ENCODE measurements at regions not wholly inside any gene's neighbourhood (a gene's known extent, or its start where the extent isn't known, plus 50 kb on each side); places are given as distances from the start of the nearest gene placed in this dataset.
A peak's percentile ranks its signal among the peaks of the same experiment; 100 is the strongest.

DNA sequence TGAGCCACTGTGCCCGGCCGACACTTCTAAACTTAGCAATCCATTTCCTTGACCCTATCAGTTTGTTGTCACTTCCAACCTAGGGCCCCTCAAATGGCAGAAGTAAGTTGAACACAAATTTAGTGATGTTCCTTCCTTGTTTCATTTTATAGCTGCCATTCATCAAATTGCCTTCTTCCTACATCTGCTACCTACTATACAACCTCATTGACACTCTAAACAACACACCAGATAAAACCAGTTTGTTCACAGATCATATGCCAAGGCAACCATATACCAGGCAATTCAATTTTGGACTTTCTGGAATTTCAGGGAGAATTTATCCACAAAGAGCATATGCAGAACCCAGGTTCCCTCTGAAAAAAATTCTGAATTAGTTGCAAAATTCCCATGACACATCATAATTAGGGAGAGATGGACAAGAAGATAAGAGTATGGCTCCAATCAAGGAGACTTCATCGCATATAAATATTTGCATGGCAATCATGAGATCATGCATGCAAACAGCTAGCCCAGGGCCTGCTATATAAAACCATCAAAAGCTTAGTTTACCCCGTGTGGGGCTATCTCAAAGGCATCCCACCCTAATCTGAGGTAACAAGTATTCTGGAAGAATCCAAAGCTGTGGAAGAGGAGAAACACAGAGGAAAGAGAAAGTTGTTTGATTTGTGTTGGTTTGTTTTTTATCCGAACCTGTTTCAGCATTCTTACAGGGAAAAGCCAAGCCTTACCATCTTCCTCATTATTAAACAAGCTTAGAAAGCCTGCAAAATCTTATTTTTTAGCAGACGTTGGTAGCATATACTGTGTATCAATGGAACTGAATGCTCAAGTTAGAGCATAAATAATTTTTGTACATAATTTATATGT lies 132.8 kb upstream of the TNFAIP3 start:
- Mint-ChIP-seq H3K27me3 (peaks cover 0 to 3% of the 10 kb centered on the region in 2 donors), H3K36me3 (ENCODE audit: insufficient read depth) (no peaks in the 10 kb centered on the region), H3K27ac (no peak overlapping the region), H3K4me3 (no peak overlapping the region), H3K4me1 (ENCODE audit: low read depth in 2 of 2) (peaks cover 8 to 10% of the 10 kb centered on the region in 2 donors), H3K9me3 (no peaks in the 10 kb centered on the region)
- ATAC-seq (replicated peaks) (no peak), DNase-seq (no peak)

- H3K27me3 Mint-ChIP-seq, result peaks cover 0 to 9% of the 10 kb centered on the region in 2 donors
- ATAC-seq (replicated peaks) (no peak), DNase-seq (no peak)
- H3K36me3 Mint-ChIP-seq (ENCODE audit: insufficient read depth), result no peaks in the 10 kb centered on the region
- no peaks in the 10 kb centered on the region for H3K9me3 Mint-ChIP-seq
- H3K4me3 Mint-ChIP-seq, result no peak overlapping the region
- no peak overlapping the region for H3K27ac Mint-ChIP-seq
- H3K4me1 Mint-ChIP-seq (ENCODE audit: low read depth in 2 of 2), result peaks cover 8 to 10% of the 10 kb centered on the region in 2 donors
Observed at GRCh38 chr6:137734875-137735182, 132.2 kb upstream of the TNFAIP3 start.

- DNase-seq (no peak), ATAC-seq (replicated peaks) (peak; percentile 83)
- H3K27me3 Mint-ChIP-seq, result peaks cover 0 to 22% of the 10 kb centered on the region in 2 donors
- H3K4me3 Mint-ChIP-seq, result peak overlapping the region in 1 of 2 donors; percentile 6
- peak overlapping the region; percentile 30 to 40 for H3K27ac Mint-ChIP-seq
- no peaks in the 10 kb centered on the region for H3K36me3 Mint-ChIP-seq (ENCODE audit: insufficient read depth)
- peaks cover 8 to 10% of the 10 kb centered on the region in 2 donors for H3K4me1 Mint-ChIP-seq (ENCODE audit: low read depth in 2 of 2)
- no peaks in the 10 kb centered on the region for H3K9me3 Mint-ChIP-seq
Observed at GRCh38 chr6:137736048-137736818, 130.8 kb upstream of the TNFAIP3 start.

- H3K4me3 Mint-ChIP-seq, result peak overlapping the region in 1 of 2 donors; percentile 6
Observed at GRCh38 chr6:137736911-137737310, 130.1 kb upstream of the TNFAIP3 start.

GRCh38 chr6:137737836-137738596 lies 129.0 kb upstream of the TNFAIP3 start:
- Mint-ChIP-seq H3K4me3 (no peak overlapping the region), H3K4me1 (ENCODE audit: low read depth in 2 of 2) (peaks cover 8 to 10% of the 10 kb centered on the region in 2 donors), H3K36me3 (ENCODE audit: insufficient read depth) (no peaks in the 10 kb centered on the region), H3K27me3 (peaks cover 0 to 24% of the 10 kb centered on the region in 2 donors), H3K9me3 (no peaks in the 10 kb centered on the region), H3K27ac (no peak overlapping the region)
- ATAC-seq (replicated peaks), result peak; percentile 50
- DNase-seq, result no peak

More at GRCh38 chr6:137736911-137737310, 130.1 kb upstream of the TNFAIP3 start:
- no peak for ATAC-seq (replicated peaks)
- Mint-ChIP-seq H3K27me3 (peaks cover 0 to 24% of the 10 kb centered on the region in 2 donors), H3K27ac (no peak overlapping the region), H3K9me3 (no peaks in the 10 kb centered on the region), H3K36me3 (ENCODE audit: insufficient read depth) (no peaks in the 10 kb centered on the region), H3K4me1 (ENCODE audit: low read depth in 2 of 2) (peaks cover 8 to 10% of the 10 kb centered on the region in 2 donors)
- DNase-seq, result no peak

DNA sequence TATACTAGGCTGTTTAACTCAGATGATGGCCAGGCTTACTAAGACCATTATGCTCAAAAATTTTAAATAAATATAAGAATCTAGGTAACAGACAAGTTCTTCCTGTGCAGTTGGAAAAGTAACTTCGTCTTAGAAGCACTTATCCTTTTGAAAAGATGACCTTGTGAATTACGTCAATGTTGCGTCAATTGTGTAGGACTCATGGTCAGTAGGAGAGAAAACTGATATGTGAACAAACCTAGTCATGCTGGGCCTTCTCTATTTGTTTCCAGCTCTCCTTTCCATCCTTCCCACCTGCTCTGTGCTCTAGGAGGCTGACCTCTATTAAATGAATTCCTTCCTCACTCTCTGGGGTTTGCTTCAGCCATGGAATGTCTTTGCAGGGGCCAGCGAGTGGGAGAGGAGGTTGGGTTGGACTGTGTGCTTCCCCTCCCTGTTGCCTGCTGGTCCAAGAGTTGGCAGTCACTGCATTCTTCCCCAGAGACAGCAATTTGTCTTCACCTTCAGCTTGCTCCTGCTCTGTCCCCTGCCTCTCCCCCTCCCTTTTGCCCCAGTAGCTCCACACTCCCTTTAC lies 128.0 kb upstream of the TNFAIP3 start:
- Mint-ChIP-seq H3K9me3 (no peaks in the 10 kb centered on the region), H3K27me3 (peaks cover 0 to 24% of the 10 kb centered on the region in 2 donors), H3K27ac (peak overlapping the region; percentile 47 to 53), H3K4me3 (no peak overlapping the region), H3K36me3 (ENCODE audit: insufficient read depth) (peaks cover 2% of the 10 kb centered on the region), H3K4me1 (ENCODE audit: low read depth in 2 of 2) (peaks cover 8 to 10% of the 10 kb centered on the region in 2 donors)
- ATAC-seq (replicated peaks) (no peak), DNase-seq (no peak)

- peaks cover 8 to 10% of the 10 kb centered on the region in 2 donors for H3K4me1 Mint-ChIP-seq (ENCODE audit: low read depth in 2 of 2)
- peaks cover 0 to 24% of the 10 kb centered on the region in 2 donors for H3K27me3 Mint-ChIP-seq
- H3K9me3 Mint-ChIP-seq, result no peaks in the 10 kb centered on the region
- DNase-seq (no peak), ATAC-seq (replicated peaks) (no peak)
- peak overlapping the region; percentile 47 to 53 for H3K27ac Mint-ChIP-seq
- H3K36me3 Mint-ChIP-seq (ENCODE audit: insufficient read depth), result peaks cover 2% of the 10 kb centered on the region
- no peak overlapping the region for H3K4me3 Mint-ChIP-seq
Observed at GRCh38 chr6:137739544-137739943, 127.5 kb upstream of the TNFAIP3 start.

GRCh38 chr6:137740091-137740755 lies 126.8 kb upstream of the TNFAIP3 start:
- Mint-ChIP-seq H3K36me3 (ENCODE audit: insufficient read depth) (peaks cover 5% of the 10 kb centered on the region), H3K4me3 (no peak overlapping the region), H3K27me3 (peaks cover 0 to 24% of the 10 kb centered on the region in 2 donors), H3K9me3 (no peaks in the 10 kb centered on the region), H3K27ac (no peak overlapping the region), H3K4me1 (ENCODE audit: low read depth in 2 of 2) (peaks cover 10 to 13% of the 10 kb centered on the region in 2 donors)
- ATAC-seq (replicated peaks), result no peak
- DNase-seq, result no peak

DNA sequence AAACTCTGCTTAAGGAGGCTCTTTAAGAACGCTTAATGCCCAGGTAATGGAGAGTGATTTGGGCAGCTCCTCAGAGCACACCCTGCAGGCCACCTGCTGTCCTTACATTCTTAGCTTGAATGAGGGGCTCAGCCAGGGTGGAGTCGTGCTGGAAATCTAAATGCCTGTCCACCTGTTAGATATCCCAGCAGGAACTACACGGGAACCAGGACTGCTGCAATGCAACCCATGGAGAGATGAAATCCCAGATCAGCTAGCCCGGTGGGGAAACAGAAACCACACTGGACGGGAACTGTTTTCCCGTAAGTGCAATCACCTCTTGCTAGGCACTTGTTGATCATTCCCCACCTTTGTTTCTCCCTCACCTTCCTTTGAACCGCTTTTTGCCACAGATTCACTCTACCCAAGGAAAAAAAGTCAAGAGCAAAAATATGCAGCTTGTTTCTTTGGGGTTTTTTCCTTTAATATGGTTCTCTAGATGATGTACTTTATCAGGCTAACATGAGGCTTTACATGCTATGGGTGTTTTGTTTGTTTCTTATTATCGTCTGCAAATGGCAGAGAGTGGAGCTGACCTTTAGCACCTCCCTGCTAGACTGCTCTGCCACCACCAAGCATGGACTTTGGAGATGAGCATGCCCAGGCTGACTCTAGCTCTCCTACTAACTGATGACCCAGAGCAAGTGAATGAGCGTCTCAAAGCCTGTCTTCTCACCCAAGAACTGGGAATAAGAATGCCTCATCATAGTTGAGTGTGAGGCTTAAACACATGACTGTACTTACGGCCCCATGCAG lies 125.9 kb upstream of the TNFAIP3 start:
- ATAC-seq (replicated peaks), result no peak
- peak overlapping the region in 1 of 2 donors; percentile 53 for H3K27ac Mint-ChIP-seq
- H3K4me1 Mint-ChIP-seq (ENCODE audit: low read depth in 2 of 2), result peaks cover 6 to 15% of the 10 kb centered on the region in 2 donors
- H3K9me3 Mint-ChIP-seq, result no peaks in the 10 kb centered on the region
- no peak for DNase-seq
- peaks cover 5% of the 10 kb centered on the region for H3K36me3 Mint-ChIP-seq (ENCODE audit: insufficient read depth)
- H3K4me3 Mint-ChIP-seq, result no peak overlapping the region
- peaks cover 0 to 24% of the 10 kb centered on the region in 2 donors for H3K27me3 Mint-ChIP-seq

GRCh38 chr6:137743493-137743892 lies 123.6 kb upstream of the TNFAIP3 start:
- ATAC-seq (replicated peaks) (no peak), DNase-seq (no peak)
- Mint-ChIP-seq H3K36me3 (ENCODE audit: insufficient read depth) (peaks cover 5% of the 10 kb centered on the region), H3K9me3 (no peaks in the 10 kb centered on the region), H3K27ac (peak overlapping the region in 1 of 2 donors; percentile 18), H3K27me3 (peaks cover 0 to 24% of the 10 kb centered on the region in 2 donors), H3K4me3 (no peak overlapping the region), H3K4me1 (ENCODE audit: low read depth in 2 of 2) (peaks cover 0 to 10% of the 10 kb centered on the region in 2 donors)

GRCh38 chr6:137744877-137745276 lies 122.2 kb upstream of the TNFAIP3 start:
- Mint-ChIP-seq H3K4me1 (ENCODE audit: low read depth in 2 of 2) (peaks cover 0 to 10% of the 10 kb centered on the region in 2 donors), H3K9me3 (no peaks in the 10 kb centered on the region), H3K36me3 (ENCODE audit: insufficient read depth) (peaks cover 5% of the 10 kb centered on the region), H3K27ac (peak overlapping the region in 1 of 2 donors; percentile 59), H3K4me3 (no peak overlapping the region), H3K27me3 (peaks cover 0 to 18% of the 10 kb centered on the region in 2 donors)
- ATAC-seq (replicated peaks) (no peak), DNase-seq (no peak)

DNA sequence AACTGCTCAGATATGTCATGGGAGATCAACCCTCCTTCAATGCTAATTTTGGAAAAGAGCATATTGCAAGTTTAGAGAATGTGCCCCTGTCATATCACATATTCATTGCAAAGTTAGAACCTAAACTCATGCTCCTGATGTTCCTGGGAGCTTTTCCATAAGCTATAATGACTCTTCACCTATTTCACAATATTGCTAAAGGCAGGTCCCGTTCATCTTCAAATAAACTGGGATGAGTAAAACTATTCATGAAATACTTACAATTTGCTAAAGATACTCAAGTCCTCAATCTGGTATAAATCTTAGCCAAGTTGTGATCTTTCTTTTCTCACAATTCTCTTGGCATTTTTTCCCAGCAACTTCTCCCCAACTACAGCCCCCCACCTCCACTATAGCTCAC lies 121.7 kb upstream of the TNFAIP3 start:
- H3K4me3 Mint-ChIP-seq, result no peak overlapping the region

More for the DNA sequence above, 121.7 kb upstream of the TNFAIP3 start:
- Mint-ChIP-seq H3K4me1 (ENCODE audit: low read depth in 2 of 2) (peaks cover 0 to 10% of the 10 kb centered on the region in 2 donors), H3K27ac (peak overlapping the region; percentile 21 to 59), H3K36me3 (ENCODE audit: insufficient read depth) (peaks cover 5% of the 10 kb centered on the region), H3K9me3 (no peaks in the 10 kb centered on the region), H3K27me3 (peaks cover 3 to 18% of the 10 kb centered on the region in 2 donors)
- no peak for ATAC-seq (replicated peaks)
- no peak for DNase-seq

Data from effector memory CD8-positive, alpha-beta T cell (primary cell).